ENCODE measurements at regions not wholly inside any gene's neighbourhood (a gene's known extent, or its start where the extent isn't known, plus 50 kb on each side); places are given as distances from the start of the nearest gene placed in this dataset.

DNA sequence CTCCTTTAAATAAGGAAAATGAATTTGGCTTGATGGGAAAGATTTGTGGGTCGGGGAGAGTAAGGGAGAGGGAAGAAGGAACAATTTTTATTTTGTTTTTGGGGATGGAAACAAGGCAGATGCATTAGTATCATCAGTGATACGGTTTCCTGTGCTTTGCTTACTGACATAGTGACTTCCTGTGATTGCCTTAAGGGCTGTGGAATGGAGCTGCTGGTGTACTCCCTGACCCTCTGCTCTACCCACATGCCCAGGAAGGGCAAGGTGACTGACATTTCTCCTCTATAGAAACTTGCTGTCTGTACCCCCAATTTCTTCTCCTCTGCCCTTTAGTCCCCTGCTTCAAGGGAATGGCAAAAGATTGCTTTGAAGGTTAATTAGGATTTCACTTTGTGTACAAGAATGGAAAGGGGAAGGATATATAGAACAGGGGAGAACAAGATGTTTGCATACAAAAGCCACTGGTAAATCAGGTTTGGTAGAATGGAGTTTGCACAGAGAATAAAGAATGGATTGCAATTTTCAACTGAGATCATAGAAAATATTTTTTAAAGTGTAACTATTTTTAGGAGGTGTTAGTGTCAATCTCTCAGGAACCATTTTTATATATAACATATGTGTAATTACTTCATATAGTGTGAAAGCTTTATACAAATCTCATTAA, 129.0 kb upstream of the AGR3 start:
- no peak for ATAC-seq
- DNase-seq (ENCODE audit: missing footprints): no peak
- intact Hi-C loops (cut with DNase I): no loop called here

DNA sequence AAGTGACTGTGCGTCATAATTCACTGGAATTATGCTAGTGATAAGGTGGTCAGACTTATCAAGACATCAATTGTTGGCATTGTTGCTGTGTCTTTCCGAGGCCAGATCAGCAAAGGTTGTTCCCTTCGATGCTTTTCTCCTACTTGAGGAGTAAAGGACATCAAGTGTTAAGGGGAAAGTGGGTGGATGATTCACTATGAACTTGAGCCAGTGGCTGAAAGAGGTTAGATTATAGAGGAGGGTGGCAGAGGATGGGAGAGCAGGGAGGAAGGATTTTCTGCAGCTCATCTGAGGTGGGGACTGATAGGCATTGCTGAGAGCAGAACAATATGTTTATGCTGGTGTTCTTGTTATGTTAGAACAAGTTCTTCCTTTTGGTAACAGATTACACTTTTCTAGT, 131.4 kb upstream of the AGR3 start:
- intact Hi-C loops (cut with DNase I): no loop called here
- DNase-seq (ENCODE audit: missing footprints) (no peak), ATAC-seq (no peak)

DNA sequence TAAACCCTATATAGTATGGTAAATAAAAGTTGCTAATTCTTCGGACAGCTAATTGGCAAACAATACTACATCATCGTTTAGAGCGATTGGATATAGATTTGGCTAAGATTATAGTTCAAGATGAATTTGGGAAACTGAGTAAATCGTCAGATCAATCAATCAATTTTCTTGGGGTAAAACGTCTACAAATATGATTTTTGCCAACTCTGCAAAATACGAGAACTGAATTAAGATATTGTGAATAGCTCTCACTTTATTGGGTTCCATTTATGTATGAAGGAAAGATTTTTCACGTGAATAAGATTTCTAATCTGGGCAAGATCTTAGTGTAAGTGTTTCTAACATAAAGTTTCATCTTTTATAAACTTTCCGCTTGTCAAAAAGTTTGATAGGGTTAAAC, 132.9 kb upstream of the AGR3 start:
- no peak for DNase-seq (ENCODE audit: missing footprints)
- intact Hi-C loops (cut with DNase I): no loop called here
- no peak for ATAC-seq

DNA sequence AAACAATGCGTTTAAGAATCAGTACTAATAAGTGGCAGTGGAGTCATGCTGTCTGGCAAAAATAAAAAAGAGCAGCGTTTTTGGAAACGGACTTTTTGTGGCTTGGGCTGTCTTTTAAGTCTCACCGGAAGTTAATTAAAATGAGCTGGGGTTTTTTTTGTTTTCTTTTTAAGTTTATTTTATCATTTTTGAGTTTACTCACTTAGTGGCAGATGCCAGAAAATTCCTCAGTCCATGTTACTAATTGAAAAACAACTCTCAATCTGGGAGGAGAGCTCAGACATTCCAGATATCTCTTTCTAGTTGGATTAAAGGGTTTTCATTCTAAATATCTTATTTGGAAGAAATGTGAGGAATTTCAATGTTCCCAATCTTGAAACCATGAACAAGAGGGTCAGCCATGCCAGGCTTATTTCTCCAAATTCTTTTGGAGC, 133.8 kb upstream of the AGR3 start:
- intact Hi-C loops (cut with DNase I): no loop called here
- DNase-seq (ENCODE audit: missing footprints) (no peak), ATAC-seq (no peak)

DNA sequence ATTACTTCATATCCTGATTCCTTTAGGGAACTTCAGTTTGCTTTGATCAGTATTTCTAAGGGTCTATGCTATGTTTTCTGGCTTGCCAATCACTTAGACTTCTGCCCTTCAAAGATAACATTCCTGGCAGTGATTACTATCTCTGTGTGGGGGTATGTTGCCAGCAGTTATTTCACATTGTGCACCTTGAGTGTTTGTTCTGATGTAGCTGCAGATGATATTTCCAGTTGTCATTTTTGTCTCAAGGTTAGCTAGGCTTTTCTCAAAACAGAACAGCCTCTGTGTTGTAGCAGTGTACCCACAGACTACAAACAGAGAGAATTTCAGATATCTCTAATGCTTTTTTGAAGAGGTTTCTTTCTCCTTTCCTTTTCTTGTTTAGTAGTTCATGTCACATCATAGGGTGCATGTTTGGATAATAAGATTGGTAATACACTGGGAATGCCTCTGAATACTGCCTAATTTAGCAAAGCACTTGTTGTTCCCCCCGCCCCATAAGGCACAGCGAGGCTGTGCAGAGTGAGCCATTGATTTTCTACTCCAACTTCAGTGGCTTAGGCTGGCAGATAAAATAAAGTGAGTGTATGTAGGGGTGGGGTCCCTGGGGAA, 134.7 kb upstream of the AGR3 start:
- intact Hi-C loops (cut with DNase I): no loop called here
- no peak for ATAC-seq
- DNase-seq (ENCODE audit: missing footprints): no peak

DNA sequence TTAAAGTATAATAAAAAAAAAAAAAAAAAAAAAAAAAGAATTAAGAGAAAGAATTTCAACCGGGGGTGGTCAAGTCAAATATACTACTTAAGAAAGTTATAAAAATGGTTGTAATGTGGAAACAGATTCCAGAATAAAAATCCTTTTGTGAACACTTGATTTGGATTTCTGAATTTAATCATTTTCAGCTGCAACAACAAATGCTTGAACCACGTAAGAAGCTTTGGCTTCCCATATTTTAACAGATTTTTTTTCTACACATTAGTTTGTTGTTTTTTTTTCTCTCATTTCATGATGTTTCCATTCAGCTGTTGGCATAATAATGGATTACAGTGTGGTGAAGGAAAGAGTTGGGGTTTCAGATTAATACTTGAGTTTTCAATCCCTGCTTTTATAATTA, 137.3 kb upstream of the AGR3 start:
- no peak for DNase-seq (ENCODE audit: missing footprints)
- intact Hi-C loops (cut with DNase I): no loop called here

DNA sequence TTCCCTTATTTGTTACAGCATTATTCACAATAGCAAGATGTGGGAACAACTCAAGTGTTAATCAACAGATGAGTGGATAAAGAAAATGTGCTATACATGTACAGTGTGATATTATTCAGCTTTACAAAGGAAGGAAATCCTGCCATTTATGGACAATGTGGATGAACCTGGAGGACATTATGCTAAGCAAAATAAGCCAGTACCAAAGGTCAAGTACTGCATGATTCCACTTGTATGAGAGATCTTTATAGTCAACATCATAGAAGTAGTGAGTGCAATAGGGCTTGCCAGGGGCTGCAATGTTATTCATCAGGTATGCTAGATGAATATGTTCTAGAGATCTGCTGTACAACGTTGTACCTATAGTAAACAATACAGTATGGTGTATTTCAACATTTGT, 138.5 kb upstream of the AGR3 start:
- intact Hi-C loops (cut with DNase I): no loop called here
- DNase-seq (ENCODE audit: missing footprints): no peak
- ATAC-seq: no peak

More for the DNA sequence above, 137.3 kb upstream of the AGR3 start:
- ATAC-seq: no peak

DNA sequence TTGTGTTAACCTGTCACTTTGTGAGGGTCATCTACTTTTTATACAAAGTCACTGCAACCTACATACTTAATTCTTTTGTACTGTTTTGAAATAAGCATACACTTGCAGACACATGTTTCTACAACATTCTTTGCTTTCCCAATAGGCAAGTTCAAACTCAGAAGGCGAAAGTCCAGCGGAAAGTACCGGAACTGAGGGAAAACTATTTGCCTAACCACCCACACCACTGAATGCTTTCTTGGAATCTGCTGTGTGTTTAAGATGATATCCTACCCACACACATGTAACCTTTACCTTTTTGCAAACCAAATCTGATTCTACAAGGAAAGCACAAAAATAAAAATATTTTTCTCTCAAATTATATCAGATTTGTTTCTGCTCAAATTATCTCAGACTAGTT, 139.4 kb upstream of the AGR3 start:
- ATAC-seq (no peak), DNase-seq (ENCODE audit: missing footprints) (no peak)
- intact Hi-C loops (cut with DNase I): no loop called here

DNA sequence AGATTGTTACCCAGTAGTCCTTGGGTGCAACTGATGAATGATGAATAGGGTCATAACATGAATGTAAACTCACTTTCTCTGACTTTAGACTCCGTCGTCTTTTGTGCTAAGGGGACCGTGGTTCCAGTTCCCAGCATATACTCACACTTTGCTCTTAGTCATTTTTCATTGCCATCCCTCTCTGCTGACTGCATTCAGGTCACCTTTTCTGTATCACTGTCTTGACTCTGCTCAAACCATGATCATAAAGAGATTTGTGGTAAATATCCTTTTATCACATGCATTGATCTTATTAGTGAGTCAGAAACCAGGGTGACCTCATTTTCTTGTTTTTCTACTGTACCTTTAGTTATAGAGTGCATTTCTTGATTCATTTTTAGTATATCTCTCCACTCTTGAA, 141.1 kb upstream of the AGR3 start:
- intact Hi-C loops (cut with DNase I): no loop called here
- ATAC-seq (no peak), DNase-seq (ENCODE audit: missing footprints) (no peak)

DNA sequence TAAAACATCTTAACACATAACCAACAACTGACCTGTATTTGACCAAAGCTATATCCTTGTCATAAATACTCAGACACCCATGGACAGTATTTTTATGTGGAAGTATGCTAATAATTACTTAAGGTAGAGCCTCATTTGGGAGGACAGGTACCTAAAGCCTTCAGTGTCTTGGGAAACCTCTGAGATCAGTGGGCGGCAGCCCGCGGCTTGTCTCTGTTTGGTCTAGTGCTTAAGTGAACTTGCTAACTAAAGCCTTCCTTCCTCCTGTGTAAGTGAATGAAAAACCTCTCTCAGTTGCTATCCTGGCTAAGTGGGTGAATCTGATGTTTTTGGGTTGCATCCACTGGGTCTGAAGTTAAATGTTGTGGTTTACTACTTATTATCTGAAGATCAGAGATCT, 144.5 kb upstream of the AGR3 start:
- intact Hi-C loops (cut with DNase I): no loop called here
- DNase-seq (ENCODE audit: missing footprints): peak; percentile 46
- no peak for ATAC-seq

DNA sequence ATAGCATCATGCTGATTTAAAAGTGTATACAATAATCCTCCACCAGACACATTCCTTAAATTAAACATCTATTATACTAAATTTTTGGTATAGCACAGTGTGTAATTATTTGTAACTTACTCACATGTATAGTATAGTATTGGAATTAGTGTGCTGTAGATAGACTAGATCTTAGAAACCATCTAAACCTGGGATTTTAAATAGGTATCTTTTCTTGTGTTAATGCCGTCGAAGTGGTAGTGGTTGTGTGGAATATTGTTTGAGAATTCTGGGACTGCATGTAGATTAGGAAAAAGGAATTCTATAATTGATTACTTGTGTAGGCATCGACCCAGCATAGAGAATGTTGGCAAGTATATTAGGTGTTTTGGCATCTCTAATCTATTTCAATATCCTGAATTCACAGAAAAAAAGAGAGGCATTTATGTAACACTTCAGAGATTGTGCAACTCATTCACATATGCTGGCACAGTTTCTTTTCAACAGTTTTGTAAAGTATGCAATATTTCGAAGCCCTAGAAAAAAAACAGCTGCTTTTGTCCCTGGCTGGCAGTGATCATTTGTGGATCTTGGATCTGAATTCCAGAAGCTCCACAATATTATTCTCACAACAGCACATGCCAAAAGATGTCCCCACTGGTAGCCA, 145.5 kb upstream of the AGR3 start:
- DNase-seq (ENCODE audit: missing footprints): no peak
- intact Hi-C loops (cut with DNase I): no loop called here
- no peak for ATAC-seq

DNA sequence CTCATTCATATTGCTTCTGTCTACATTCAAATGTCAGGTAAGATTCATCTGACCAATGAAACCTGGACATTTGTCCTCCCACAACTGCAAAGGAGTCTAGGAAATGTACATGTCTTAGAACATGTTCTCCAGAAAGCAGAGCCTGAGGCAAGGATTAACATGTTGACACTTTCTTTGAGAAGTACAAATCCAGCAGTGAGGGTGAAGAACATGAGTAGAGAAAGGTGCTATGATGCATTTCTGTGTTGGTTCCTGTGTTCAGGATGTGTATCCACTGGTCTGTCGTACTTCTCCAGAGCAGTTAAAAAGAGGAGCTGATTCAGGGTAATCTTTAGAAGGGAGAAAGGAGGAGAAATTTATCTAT, 146.0 kb upstream of the AGR3 start:
- no peak for ATAC-seq
- intact Hi-C loops (cut with DNase I): no loop called here
- no peak for DNase-seq (ENCODE audit: missing footprints)

DNA sequence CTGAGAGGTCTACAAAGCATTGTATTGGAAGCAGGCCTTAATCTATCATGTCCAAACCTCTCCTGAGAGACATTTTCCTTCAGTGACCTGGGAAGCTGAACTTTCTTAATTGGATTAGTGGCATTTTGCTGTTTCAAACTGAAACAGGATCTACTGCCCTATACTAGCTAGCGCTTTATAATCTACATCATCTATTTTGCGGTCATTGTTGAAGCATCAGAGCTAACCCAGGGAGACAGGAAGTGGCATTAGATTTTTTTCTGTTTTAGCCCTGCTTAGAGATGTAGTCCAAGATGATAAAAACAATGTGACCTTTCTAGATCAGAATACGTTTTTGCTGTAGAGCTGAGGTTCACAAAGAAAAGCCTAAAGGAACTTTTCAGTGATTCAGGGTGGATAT, 147.4 kb upstream of the AGR3 start:
- DNase-seq (ENCODE audit: missing footprints): no peak
- intact Hi-C loops (cut with DNase I): no loop called here
- peak; percentile 54 for ATAC-seq

DNA sequence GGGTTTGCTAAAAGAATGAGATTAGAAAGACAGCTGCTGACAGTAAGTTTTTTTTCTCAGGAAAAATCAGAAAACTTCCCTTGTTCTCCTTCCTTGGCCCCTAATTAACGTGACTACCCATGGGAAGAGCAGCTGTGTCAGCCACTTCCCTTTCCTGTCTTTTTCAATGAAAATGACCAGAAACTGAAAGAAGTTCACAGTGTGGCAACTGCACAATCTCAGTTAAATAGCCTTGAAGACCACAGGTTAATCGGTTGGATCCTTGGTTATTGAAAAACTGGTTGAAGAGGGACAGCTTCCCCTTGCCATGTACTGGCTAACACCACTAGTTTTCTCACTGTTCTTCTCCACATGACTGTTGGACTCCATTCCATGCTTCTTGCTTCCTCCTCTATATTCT, 148.8 kb upstream of the AGR3 start:
- intact Hi-C loops (cut with DNase I): no loop called here
- ATAC-seq: no peak
- DNase-seq (ENCODE audit: missing footprints): no peak

DNA sequence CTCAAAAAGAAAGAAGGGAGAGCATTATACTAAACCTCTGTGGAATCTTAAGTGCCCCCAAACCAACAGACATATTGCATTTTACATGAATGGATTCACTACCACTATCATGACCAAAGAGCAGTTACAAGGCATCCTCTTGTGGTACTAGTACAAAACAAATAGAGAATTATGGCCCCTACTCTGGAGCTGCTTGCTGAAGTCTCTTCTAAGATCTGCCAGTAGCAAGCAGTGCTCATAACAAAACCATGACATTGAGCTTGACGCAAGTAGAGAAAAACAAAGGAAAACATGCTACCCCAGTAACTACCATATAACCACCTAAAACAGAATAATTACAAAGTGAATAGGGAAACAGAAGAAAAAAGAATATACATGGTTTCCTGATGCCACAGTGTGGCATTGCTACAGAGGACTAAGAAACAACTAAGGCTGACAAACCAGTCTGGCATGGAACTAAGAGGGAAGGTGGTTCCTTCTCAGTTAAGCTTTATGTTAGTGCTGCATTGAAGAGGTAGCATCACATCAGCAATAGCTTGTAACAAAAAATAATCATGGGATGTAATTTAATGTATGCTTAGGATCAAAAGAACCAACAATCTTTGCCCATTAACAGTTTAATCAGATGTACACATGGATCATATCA, 150.2 kb upstream of the AGR3 start:
- ATAC-seq (no peak), DNase-seq (ENCODE audit: missing footprints) (no peak)
- intact Hi-C loops (cut with DNase I): no loop called here

DNA sequence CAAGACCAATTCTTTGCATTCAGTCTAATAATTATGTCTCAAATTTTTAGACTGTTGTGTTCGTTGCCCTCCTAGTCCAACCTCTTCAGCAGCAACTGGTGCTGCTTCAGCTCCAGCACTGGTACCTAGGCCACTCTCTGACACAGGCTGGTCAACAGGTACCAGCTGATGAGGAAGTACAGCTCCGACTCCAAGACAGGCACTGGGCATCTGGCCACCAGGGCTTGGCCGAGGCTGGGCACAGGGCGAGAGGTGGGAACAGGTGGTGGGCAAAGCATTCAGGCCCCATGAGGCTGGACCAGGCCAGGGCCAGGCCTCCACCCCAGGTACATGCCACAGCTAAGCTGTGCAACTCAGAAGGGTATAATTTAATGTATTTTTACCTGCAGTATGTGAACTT, 151.5 kb upstream of the AGR3 start:
- DNase-seq (ENCODE audit: missing footprints) (no peak), ATAC-seq (no peak)
- intact Hi-C loops (cut with DNase I): no loop called here

DNA sequence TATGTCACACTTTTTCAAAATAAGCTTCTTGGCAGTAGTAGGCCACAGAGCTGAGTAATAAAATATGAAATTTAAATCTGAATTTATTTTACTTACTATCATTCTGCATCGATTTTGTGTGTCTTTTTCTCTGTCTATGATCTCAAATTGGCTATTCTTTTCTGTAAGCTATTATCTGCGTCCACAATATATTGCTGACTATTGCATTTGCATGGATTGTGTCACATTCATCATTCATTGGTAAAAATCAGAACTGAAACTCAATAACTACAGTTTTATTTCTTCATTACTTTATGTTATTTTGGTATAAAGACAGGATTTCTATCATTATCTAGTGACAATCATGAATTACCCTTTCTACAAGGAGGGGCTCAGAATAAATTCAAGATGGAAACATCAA, 154.8 kb upstream of the AGR3 start:
- no peak for DNase-seq (ENCODE audit: missing footprints)
- ATAC-seq: no peak
- intact Hi-C loops (cut with DNase I): no loop called here

DNA sequence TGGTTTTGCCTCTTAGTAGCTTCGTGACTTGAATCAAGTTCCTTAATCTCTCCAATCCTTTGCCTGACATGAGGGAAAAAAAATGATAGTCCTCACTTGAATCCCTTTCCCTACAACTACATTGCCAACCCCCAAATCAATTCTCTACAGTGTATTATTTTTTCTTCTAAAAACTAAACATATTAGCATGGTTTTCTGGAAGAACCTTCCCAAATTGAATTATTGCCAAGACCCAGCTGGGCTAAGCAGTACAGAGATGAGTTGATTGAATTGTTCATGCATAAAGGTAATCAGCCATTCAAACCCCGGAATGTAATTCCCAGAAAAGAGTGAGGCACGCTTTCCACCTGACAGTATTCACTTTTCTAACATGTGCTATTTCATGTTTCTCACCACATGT, 155.6 kb upstream of the AGR3 start:
- ATAC-seq (no peak), DNase-seq (ENCODE audit: missing footprints) (no peak)
- intact Hi-C loops (cut with DNase I): no loop called here

DNA sequence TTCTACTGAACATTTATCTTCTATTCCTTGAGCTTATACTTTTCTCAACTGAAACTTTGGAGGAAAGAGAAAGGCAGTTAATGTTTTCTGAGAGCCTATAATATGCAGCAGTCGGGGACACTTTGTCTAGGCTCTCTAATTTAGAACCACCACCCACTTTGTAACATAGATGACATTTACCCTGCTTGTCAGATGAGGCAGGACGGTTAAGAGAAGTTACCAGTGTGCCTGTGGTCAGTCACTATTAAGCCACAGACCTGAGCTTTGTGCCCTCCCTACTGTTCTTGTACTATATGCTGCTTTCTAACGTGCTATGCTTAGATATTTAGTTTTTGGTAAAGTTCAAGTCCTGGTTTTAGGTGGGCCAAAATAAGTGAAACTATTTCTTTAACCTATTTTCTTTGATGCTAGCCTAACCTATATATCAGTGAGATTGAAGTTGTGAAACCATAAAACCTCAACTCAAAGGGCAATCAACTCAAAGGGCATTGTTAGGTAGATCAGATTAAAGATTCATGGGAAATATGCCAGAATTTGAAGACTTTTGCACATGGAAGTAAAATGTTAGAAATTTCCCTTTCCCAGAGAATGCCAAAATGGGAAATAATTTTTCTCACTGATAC, 156.5 kb upstream of the AGR3 start:
- DNase-seq (ENCODE audit: missing footprints) (no peak), ATAC-seq (no peak)
- intact Hi-C loops (cut with DNase I): no loop called here

DNA sequence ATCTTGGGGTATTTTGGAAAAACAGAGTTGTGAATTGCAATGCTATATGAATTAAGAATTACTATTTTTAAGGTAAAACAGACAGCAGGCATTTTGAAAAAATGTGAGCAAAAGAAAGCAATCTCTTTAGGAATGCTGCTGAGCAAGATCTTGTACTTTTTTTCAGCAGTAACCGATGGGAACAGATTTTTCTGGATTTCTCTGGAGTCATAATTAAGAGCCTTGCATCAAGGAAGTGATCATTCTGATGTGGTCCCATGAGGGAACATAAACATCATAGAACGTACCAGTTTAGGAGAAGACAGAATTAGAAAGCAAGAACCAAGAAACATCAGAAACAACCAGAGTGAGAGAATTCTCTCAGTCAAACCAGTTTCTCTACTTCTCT, 157.0 kb upstream of the AGR3 start:
- ATAC-seq (no peak), DNase-seq (ENCODE audit: missing footprints) (no peak)
- intact Hi-C loops (cut with DNase I): no loop called here

Data from Right ventricle myocardium inferior (tissue), 1 donor.